ENCODE measurements at regions not wholly inside any gene's neighbourhood (a gene's known extent, or its start where the extent isn't known, plus 50 kb on each side); places are given as distances from the start of the nearest gene placed in this dataset.

DNA sequence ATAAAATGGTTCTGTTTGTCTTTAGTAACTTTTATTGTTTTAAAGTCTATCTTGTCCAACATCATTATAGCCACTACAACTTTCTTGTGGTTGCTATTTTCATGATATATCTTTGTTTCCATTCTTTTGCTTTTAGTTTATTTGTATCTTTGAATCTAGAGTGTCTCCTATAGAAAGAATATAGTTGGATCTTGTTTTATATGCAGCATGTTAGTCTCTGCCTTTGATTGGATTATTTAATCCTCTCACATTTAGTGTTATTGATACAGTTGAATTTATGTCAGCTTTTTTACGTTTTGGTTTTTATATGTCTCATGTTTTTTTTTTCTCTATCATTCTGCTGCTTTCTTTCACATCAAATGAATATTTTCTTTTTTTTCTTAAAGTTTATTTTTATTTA lies 98.1 kb downstream of the VSIG4 start:
- no peaks in the 10 kb centered on the region for H4K20me1 ChIP-seq (ENCODE audit: insufficient read depth)
- no peak for TF ChIP-seq EZH2 (IDR thresholded peaks at IDR 0.05)
- TF ChIP-seq CBX3 (IDR thresholded peaks at IDR 0.05; ENCODE audit: low read depth): no peak
- TF ChIP-seq, protein P1, sequence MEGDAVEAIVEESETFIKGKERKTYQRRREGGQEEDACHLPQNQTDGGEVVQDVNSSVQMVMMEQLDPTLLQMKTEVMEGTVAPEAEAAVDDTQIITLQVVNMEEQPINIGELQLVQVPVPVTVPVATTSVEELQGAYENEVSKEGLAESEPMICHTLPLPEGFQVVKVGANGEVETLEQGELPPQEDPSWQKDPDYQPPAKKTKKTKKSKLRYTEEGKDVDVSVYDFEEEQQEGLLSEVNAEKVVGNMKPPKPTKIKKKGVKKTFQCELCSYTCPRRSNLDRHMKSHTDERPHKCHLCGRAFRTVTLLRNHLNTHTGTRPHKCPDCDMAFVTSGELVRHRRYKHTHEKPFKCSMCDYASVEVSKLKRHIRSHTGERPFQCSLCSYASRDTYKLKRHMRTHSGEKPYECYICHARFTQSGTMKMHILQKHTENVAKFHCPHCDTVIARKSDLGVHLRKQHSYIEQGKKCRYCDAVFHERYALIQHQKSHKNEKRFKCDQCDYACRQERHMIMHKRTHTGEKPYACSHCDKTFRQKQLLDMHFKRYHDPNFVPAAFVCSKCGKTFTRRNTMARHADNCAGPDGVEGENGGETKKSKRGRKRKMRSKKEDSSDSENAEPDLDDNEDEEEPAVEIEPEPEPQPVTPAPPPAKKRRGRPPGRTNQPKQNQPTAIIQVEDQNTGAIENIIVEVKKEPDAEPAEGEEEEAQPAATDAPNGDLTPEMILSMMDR (IDR thresholded peaks at IDR 0.05 in 2 of 3, conservative IDR thresholded peaks at IDR 0.05 in 1 of 3; ENCODE audit: borderline replicate concordance in 1 of 3, insufficient read depth in 1 of 3, low read depth in 2 of 3, low read length in 2 of 3): no peak
- TF ChIP-seq FOSL1 (IDR thresholded peaks at IDR 0.05; ENCODE audit: low read depth): no peak
- TF ChIP-seq ZNF274 (IDR thresholded peaks at IDR 0.05; ENCODE audit: low read depth, low read length): no peak
- TF ChIP-seq POLR2AphosphoS5 (IDR thresholded peaks at IDR 0.05; ENCODE audit: low read depth, low read length): no peak
- BruUV-seq (replicated peaks): no TSS peak
- no peaks in the 10 kb centered on the region; a peak in 1 of 4 replicates for H3K9me3 ChIP-seq (ENCODE audit: control insufficient read depth in 1 of 2, insufficient read depth in 1 of 2, low read depth in 1 of 2, low read length in 2 of 2)
- ChIA-PET RAD21 (ENCODE audit: low non-redundant PET in 1 of 2, low total read pairs in 2 of 2, uncharacterized antibody in 2 of 2, unreplicated experiment in 2 of 2) (no interaction called here), POLR2A (no interaction called here), CTCF (no interaction called here)
- H3K9ac ChIP-seq (ENCODE audit: low read length): no peak overlapping the region
- H3K27ac ChIP-seq (ENCODE audit: low read depth, low read length): no peak overlapping the region
- H3K9me2 ChIP-seq (ENCODE audit: insufficient read depth): no peaks in the 10 kb centered on the region
- no peak for ATAC-seq
- no peak for DNase-seq (ENCODE audit: low read depth, low spot score)
- H2AFZ ChIP-seq (ENCODE audit: low read depth, low read length, poor library complexity, severe bottlenecking): no peak overlapping the region
- H3K4me3 ChIP-seq (replicated peaks in 1 of 2; ENCODE audit: low read depth in 1 of 2, low read length in 2 of 2): no peak overlapping the region
- H3K4me1 ChIP-seq (ENCODE audit: control insufficient read depth in 1 of 2, insufficient read depth in 2 of 2, low read length in 2 of 2): no peaks in the 10 kb centered on the region
- H3K79me2 ChIP-seq (ENCODE audit: insufficient read depth, low read length): no peaks in the 10 kb centered on the region
- intact Hi-C loops (cut with micrococcal nuclease): no loop called here
- H3K36me3 ChIP-seq (ENCODE audit: control insufficient read depth in 1 of 2, insufficient read depth in 2 of 2, low read length in 2 of 2): no peaks in the 10 kb centered on the region
- no peaks in the 10 kb centered on the region for H3K27me3 ChIP-seq (ENCODE audit: insufficient read depth, low read length)
- no peak overlapping the region for H3K4me2 ChIP-seq (ENCODE audit: low read length)

GRCh38 chrX:65933085-65933589 lies 106.7 kb downstream of the VSIG4 start:
- Histone ChIP-seq H3K79me2 (ENCODE audit: insufficient read depth, low read length) (no peaks in the 10 kb centered on the region), H3K4me2 (ENCODE audit: low read length) (peak overlapping the region; percentile 53), H2AFZ (ENCODE audit: low read depth, low read length, poor library complexity, severe bottlenecking) (no peak overlapping the region), H3K27me3 (ENCODE audit: insufficient read depth, low read length) (no peaks in the 10 kb centered on the region), H3K4me1 (ENCODE audit: control insufficient read depth in 1 of 2, insufficient read depth in 2 of 2, low read length in 2 of 2) (peaks cover 11 to 41% of the 10 kb centered on the region in 2 experiments; a peak in 3 of 4 replicates), H3K9me3 (ENCODE audit: control insufficient read depth in 1 of 2, insufficient read depth in 1 of 2, low read depth in 1 of 2, low read length in 2 of 2) (no peaks in the 10 kb centered on the region), H4K20me1 (ENCODE audit: insufficient read depth) (no peaks in the 10 kb centered on the region), H3K9me2 (ENCODE audit: insufficient read depth) (no peaks in the 10 kb centered on the region), H3K4me3 (replicated peaks in 1 of 2; ENCODE audit: low read depth in 1 of 2, low read length in 2 of 2) (0 out of 4 replicates have a peak overlapping the region, but pooled peaks of 1 of the 2 experiments have one; percentile 6), H3K36me3 (ENCODE audit: control insufficient read depth in 1 of 2, insufficient read depth in 2 of 2, low read length in 2 of 2) (no peaks in the 10 kb centered on the region), H3K27ac (ENCODE audit: low read depth, low read length) (peak overlapping the region; percentile 98), H3K9ac (ENCODE audit: low read length) (peak overlapping the region; percentile 43)
- ChIA-PET POLR2A (no interaction called here), RAD21 (ENCODE audit: low non-redundant PET in 1 of 2, low total read pairs in 2 of 2, uncharacterized antibody in 2 of 2, unreplicated experiment in 2 of 2) (no interaction called here), CTCF (no interaction called here)
- TF ChIP-seq SIN3A (IDR thresholded peaks at IDR 0.05; ENCODE audit: low read depth) (no peak), POLR2A (IDR thresholded peaks at IDR 0.05; ENCODE audit: borderline replicate concordance, extremely low read depth, insufficient read depth, insufficient read length) (no peak), SRF (IDR thresholded peaks at IDR 0.05; ENCODE audit: low read depth) (peak; percentile 7; the same call in 1 of the 2 replicates)
- TSS peak; percentile 93 for BruUV-seq (replicated peaks)
- intact Hi-C loops (cut with micrococcal nuclease): loop anchor here (2.0 kb wide), 1 partner anchor 54 kb away; no protein-coding TSS in a partner anchor
- ATAC-seq (peak; percentile 59), DNase-seq (ENCODE audit: low read depth, low spot score) (peak; percentile 56)
